HG03575 (cell line): ENCODE measurements at regions not wholly inside any gene's neighbourhood (a gene's known extent, or its start where the extent isn't known, plus 50 kb on each side); places are given as distances from the start of the nearest gene placed in this dataset.
"Not testable (repeated sequence)": the region's sequence is repeated elsewhere in the genome, so short reads cannot be mapped to it uniquely, and the experiment has no call there.

ENCODE experiments used
- ATAC-seq: cut with Tn5 transposase; IDR thresholded peaks from one replicate; pipeline ENCODE4 v1.9.1; 2021; ENCODE audit not compliant: unreplicated experiment, insufficient number of reproducible peaks, low FRiP score; ENCODE audit errors: extremely low read depth

DNA sequence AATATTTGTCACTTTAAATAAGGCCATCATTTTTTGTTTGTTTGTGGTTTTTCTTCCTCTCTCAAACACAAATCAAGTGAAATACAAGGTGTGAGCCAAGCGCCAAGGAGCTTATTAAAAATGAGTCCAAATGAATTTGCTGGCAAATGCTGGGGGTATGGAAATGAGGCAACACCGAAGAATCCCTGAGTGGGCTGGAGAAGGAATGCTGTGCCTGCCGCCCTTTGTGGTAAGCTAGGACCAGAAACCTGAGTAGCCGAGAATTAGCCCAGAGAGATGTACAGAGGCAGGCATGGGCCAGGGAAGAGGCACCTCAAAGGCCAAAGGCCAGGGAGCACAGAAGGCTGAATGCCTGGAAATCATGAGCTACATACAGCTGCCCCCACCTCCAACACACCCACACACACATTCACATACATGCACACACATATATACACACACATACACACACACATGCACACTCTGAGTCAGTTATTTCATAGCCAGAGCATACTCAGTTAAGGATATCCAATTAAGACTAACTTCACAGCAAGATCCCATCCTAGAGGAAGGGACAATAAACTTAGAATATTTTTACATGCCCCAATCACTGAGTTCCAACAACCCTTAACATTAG lies 266.1 kb upstream of the DYNLRB2 start:
- no peak for ATAC-seq

DNA sequence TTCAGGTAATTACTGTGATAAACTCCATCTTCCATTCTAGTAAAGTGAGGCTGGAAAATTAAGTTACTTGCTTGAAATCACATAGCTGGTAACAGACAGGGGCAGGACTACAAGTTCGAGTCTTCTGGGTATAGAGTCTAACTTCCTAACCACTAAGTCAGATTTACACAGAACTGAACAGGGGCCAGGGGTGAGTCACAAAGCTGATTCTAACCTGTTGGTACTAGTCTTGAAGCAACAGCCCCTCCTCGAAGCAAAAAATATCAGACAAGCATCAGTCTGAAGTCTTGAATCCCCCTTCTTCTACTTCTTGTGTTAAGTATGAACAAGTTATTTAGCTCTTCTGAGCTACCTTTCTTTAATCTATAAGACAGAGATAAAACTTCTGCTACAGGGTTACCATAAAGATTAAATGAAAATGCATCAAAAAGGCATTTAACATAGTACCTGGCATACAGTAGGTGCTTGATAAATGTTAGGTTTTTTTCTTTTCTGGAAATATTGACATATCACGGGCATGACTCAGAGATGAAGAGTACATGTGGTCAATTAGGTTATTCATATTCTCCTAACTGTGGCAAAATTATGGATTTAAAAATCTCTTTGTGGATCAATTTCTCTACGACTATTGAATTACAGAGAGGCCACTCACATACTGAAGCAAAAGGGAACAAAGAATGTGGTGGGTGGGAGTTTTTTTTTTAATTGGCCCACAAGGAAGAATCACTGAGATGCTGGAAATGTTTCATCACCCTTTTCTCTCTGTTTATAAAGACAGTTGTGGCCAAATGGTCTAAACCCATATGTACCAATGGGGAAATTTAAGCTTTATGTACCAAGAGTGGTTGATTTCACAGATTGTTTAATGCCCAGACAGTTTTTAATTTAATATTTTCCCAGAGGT lies 266.9 kb upstream of the DYNLRB2 start:
- ATAC-seq: no peak

DNA sequence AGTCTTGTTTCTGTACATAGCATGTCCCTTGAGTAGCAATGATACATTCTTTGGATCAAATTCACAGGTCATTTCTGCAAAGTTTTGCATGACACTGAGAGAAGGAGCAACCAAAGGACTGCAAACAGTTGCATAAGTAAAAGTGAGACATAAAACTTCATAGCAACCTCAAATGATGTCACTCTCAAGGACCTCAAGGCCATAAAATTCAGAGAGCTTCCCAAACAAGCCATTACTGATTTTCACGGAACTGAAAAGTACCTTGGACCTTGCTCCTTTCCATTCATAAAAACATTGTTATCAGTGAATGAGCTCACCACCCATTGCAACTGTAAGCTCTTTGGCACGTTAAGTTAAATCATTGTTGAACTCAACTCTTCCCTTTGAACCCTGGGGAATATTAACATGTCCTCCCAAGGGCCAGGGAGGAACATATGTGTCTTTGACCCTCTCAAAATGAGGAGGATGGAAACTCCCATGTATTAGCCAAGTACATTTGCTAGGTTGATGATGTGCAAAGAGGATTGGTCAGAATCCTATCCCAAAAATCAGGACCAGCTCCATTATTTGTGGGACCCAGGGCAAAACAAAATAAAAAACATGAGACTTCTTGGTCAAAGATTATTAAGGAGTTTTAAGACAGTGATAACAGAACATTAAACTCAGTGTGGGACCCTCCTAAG lies 275.0 kb upstream of the DYNLRB2 start:
- ATAC-seq: no peak

DNA sequence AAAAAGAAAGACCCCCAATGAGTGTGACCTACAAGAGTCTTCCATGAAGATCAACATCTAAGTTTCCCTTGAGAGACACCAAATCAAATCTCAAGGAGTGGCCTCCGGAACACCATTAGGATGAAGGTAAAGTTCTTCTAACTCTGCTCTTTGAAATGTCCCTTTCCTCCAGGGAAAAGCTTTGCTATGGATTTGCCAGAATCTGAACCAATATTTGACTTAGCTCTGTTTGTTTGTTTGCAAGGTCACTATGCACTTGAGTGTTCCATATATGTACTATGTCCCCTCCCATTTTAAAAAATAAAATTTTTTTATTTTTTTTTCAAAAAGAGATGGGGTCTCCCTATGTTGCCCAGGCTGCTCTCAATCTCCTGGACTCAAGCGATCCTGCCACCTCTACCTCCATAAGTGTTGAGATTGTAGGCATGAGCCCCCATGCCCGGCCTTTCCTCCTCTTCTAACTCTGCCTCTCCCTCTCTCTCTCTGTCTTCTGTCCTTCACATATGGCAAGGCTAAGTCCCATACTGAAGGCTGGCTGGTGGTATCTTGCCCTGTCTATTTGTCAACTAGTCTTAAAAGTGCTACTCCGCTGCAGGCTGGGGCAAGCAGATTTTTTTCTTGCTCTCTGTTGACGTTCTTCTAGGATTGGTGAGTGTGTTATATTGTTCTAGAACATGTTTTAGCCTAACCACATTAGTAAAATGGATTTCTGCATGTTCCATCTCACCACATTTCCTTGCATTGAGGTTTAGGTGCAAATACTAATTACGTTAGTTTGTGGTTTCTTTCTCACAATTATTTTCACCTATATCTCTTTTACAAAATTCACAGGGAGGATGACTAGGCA lies 276.7 kb upstream of the DYNLRB2 start:
- ATAC-seq: no peak

DNA sequence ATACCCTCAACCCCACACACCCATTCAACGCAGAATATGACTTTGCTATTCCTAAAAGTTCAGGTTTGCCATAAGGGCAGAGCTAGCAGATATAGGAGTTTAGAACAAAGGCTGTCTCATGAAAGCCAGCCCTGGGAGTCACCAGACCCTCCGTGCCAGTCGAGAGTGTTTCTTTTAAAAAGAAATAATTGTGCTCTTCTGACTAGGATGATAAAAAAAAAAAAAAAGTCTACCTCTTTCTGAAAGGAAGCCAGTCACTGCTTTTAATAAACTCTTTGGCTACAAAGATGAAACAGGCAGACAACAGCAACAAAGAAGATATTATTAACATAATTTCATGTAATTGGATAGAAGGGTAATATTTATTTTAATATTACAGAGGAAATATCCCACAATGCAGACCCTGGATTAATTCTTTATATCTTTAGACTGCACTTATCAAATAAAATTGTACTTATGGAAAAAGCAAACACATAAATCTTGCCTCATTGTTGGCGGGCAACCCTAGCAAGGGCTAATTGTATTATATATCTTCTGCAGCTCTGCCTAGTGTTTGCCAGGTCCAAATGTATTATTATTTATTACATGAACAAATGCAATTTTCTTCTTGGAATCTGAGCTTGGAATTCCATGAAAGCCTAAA lies 277.5 kb upstream of the DYNLRB2 start:
- no peak for ATAC-seq

DNA sequence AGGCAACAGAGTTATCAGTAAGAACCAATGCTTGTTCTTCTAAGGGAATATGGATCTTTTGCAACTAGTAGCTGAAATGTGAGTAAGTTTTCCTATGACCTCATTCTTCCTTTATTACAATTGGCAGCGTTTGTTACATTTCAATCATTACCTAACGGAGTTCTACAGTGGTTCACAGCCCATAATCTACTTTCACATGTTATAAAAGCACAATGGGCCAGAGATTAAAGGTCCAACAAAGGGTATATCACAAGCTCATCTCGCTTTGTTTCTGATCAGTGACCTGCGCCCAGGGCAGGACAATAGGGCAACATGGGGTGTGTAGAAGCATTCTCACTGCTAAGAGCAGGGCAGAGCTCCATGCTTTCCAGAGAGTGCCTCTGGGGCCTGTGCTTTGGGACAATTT lies 279.9 kb upstream of the DYNLRB2 start:
- no peak for ATAC-seq

DNA sequence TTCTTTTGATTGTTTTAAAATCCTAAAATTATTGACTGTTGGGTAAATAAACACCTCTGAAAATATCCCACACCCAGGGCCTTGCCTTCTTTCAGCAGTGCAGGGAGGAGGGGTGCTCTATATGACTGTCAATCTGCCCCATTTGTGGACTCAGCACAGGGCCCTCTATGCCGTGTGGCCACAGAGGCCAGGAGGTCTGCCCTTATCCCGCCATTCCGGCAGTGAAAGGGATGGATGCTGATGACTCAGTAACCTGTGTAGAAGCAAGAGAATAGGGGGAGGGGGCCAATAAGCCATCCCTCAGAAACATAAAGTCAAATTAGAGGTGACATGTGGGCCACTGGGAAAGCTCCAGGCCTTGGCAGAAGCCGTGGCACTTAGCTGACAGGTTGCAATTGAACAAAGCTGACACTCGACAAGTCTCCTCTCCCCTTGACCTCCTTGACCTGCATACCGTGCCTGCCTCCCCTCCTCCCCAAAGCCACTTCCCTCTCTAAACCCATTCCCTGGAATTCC lies 281.4 kb upstream of the DYNLRB2 start:
- no peak for ATAC-seq

DNA sequence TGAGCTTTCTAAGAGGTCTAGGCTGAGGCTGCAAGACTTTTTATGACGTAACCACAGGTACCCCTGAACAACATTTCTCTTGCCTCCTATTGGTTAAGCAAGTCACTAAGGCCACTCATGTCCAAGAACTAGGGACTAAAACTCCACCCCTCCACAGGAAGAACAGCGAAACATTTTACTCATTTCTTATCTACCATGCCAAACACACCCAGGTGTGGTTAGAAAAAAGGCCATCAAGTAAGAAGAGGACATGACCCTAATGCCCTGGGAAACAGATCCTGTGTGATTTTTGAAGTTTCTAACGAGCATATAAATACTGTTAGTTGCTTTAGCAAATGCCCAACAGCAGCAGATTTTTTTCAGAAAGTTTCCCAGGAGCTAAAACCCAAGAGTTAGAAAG lies 282.4 kb upstream of the DYNLRB2 start:
- no peak for ATAC-seq

DNA sequence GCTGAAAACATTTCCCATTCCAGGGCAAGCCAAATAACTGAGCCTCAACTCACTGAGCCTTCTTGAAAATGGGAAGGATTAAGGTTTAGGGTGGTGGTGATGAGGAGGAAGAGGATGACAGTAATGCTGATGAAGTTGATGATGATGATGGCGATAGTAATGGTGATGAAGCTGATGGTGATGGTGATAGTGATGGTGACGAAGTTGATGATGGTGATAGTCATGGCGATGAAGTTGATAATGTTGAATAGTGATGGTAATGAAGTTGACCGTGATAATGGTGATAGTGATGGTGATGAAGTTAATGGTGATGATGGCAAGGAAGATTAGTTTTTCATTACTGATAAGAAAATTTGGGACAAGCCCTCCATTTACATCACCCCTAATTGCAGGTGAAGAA lies 285.8 kb upstream of the DYNLRB2 start:
- no peak for ATAC-seq

DNA sequence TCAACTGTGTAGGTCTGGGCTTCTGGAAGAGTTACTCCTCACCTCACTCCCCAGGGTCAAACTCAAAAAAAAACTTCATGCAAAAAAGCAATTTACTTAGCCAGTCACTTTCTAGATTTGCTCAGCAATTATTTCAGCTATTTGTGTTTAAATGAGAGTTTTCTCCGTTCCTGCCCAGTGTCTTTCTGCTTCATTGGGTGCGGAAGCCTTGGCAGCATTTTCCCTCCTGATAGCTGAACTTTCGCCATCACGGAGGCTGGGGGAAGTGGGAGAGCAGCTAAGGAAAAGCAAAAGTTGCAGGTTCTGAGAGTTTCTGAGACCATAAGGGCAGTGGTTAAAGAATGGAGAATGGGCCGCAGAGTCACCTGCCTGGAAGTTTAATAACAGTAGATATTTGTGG lies 287.1 kb upstream of the DYNLRB2 start:
- no peak for ATAC-seq

DNA sequence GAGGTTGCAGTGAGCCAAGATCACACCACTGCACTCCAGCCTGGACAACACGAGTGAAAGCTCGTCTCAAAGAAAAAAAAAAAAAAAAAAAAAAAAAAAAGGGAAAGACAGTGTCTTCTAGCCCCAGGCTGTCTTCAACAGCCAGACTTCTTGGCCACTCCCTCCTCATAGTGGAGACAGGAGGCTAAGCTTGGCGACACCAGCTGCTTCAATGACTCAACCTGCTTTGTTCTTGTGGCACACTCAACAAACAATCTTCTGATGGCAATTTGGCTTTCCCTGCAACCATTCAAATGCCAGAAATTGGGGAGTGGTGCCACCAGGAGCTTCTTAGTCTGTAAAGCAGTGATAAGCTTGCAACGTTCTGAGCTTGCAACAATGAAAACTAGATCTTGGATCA lies 290.4 kb upstream of the DYNLRB2 start:
- ATAC-seq: no peak

DNA sequence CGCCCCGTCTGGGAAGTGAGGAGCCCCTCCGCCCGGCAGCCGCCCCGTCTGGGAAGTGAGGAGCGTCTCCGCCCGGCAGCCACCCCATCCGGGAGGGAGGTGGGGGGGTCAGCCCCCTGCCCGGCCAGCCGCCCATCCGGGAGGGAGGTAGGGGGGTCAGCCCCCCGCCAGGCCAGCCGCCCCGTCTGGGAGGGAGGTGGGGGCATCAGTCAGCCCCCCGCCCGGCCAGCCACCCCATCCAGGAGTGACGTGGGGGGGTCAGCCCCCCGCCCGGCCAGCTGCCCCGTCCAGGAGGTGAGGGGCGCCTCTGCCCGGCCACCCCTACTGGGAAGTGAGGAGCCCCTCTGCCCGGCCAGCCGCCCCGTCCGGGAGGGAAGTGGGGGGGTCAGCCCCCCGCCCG lies 297.5 kb upstream of the DYNLRB2 start:
- ATAC-seq: not testable (repeated sequence)

DNA sequence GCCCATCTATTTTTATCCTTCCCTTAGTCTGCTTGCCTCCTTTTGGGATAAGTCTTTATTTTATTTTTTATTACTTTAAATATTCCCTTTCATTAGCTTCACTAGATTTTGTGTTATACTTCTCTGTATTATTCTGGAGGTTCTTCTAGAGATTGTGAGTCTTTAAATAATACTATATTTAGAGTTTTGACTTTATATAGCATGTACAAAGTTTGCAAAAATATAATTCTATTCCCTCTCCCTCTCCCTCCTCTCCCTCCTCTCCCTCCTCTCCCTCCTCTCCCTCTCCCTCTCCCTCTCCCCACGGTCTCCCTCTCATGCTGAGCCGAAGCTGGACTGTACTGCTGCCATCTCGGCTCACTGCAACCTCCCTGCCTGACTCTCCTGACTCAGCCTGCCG lies 298.5 kb upstream of the DYNLRB2 start:
- not testable (repeated sequence) for ATAC-seq

DNA sequence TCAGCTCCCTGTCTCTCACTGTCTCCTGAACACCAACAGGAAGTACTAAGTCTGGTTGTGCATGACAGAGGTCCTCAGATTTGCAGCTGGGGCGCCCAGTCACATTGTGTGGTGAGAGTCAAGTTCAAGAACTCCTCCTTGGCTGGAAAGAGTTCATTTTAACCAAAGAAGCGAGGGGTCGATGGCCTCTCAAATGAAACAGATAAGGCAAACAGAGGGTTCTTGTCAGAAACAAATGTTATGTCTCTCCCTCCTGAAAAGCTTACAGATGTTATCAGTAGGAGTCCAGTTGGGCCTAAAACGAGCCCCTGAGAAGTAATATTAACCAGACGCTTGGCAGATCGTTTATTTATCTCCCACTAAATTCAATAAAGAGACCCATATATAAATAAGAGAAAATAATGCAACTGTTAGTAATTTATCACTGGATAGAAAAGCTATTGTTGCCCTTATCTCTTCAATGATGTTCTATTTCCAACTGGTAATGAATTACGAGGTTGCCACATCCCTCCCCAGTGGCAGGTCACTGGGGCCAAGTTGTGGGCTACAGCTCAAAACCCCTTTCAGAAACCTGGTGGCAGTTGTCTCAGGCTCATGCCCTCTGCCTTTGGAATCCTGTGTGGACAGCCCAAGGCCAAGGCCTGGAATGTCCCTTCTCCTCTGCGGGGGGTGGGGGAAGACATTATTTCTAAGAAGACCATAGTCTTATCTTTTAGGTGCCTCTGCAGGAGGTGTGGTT lies 307.5 kb upstream of the DYNLRB2 start:
- ATAC-seq: no peak

DNA sequence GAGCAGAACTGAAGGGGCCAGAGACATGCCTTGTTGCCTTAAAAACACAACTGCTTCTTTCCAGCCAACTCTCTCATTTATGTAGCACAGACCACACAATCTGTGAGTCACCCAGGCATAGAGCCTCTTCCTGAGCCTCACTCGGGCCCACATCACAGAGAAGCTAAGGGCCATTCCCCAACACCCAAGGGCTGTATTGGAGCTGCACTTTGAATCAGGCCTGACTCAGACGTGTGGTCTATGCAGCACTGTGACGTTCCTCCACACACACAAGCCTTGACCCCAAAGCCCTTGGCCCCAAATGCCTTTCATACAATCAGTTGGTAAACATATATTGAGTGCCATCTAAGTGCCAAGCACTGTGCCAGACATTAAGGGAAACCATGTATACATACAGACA lies 308.9 kb upstream of the DYNLRB2 start:
- no peak for ATAC-seq

DNA sequence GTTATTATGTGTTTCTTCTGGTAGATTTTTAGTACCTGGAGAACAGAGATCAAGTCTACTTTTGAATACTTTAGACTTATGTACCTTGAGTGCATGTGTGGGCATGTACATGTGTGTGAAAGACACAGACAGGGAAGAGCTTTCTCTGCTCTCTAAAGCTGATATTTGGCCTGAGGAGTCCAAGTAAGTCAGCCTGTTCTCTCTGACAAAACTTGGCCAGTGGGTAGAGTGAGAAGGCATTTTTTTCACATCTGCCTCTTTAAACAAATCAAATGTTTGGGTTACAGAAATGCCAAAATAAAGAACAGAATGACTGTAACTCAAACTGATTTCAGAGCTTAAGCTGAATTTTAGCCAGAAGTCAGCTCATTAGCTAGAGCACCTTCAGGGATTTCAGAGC lies 309.7 kb upstream of the DYNLRB2 start:
- no peak for ATAC-seq

DNA sequence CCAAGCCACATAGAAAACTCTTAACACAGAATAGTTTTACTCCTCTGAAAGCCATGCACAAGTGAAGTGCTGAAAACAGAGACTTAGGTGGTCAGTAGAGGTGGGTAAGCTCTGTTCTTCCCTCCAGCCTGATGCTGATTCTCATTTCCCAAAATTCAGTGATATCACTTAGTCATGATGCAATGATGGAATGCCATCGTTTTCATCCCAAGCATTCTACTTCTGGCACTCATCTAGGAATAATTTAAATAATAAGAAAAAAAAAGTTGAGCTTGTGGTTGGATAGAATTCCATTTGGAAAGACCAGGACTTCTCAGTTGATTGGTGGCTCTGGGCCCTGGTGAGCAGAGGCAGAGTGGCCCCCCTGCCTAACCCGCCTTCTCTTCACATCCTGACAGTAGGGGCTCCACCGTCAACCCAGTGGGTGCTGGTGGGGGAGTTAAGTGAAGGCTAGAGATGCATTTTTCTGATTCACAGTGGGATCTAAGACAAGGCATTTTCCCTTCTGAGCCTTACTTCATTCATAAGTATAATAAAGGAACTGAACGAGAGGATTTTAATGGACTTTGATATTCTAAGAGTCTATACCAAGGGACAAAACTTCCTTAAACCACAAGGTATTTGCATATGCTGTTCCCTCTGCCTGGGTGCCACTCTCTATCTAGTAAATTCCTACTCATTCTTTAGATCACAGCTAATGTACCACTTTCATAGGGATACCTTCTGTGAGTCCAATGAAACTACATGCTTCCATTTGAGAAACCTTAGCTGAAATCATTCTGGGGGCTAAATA lies 310.3 kb upstream of the DYNLRB2 start:
- ATAC-seq: no peak
